ENCODE measurements at regions not wholly inside any gene's neighbourhood (a gene's known extent, or its start where the extent isn't known, plus 50 kb on each side); places are given as distances from the start of the nearest gene placed in this dataset.

DNA sequence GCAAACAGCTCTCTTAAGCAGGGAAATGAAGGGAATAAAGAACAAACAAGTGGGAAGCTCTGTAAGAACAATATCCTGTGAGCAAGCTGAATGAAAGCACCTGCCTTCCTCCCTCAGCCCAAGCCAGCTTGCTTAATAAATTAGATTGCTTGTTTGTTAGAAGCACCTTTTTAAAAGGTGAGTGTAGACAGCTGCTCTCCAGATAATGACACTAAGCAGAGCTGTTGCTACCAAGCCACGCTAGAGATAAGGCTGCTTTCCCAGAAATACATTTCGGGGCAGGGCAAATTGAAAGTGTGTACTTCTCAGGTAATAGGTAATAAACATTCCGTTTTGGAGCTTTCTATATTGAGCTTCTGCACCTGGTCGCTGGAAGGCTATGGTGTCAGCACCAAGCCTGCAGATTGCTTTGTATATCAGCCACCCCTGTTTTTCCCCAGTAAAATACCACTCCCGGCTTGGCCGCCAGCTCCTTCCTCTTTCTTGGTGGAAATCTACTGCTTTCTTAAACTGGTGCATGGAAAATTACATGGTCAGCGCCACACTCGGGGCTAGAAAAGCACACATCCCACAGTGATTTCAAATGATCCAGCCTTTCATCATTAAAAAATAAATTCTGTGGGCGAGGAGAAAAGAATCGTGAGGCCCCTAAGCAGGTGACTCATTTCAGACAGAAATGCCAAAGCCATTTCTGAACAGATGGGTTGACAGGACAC, 151.3 kb downstream of the ETS2 start:
- DNase-seq (ENCODE audit: low spot score) = no peak

DNA sequence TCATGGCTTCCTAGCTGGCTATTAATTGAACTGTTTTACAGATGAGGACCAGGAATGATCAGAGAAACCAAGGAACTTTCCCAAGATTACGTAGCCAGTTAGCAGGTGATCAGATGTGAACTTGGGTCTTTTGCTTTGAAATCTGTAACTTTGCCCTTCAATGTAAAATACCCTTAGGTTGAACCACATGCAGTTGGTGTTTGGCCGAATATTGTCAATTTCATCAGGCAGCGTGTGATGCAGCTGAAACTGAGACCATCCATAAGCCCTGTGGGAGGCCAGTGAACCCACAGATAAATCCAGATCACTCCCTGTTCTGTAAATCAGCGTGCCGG, 150.8 kb downstream of the ETS2 start:
- DNase-seq (ENCODE audit: low spot score) = no peak

DNA sequence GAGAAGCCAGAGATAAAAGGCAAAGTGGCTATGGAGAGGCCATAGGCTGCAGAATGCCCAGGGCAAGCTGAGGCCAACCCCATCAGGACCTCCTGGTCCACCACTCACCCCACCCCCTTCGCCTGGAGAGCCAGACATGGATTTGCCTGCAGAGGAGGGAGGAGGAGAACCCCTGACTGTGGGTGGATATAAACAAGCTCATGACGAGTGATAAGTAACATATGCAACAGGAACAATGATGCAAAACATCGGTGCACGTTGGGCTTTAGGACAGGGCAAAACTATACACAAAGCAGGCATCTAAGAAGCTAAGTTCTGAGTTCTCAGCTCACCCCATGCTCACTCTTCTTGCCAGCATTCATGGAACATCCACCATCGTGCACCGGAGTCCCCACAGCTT, 150.3 kb downstream of the ETS2 start:
- DNase-seq (ENCODE audit: low spot score) = no peak

DNA sequence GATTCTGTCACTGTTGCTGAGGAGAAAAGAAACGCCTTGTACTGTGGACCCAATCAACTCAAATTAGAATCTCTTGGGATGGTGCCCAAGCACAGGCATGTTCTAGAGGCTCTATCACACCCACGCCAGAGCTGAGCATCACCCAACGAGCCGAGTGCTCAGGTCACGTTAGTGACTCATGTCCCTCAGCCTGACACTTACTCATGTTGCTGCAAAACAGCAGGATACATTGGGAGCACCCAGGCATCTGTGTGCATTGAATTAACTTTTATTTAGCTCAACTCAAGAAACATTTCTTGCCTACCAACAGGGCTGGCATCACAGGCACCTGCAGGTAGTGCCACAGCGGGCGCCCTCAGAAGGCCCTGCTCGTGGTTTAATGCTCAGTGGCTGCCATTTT, 149.8 kb downstream of the ETS2 start:
- DNase-seq (ENCODE audit: low spot score) = no peak

DNA sequence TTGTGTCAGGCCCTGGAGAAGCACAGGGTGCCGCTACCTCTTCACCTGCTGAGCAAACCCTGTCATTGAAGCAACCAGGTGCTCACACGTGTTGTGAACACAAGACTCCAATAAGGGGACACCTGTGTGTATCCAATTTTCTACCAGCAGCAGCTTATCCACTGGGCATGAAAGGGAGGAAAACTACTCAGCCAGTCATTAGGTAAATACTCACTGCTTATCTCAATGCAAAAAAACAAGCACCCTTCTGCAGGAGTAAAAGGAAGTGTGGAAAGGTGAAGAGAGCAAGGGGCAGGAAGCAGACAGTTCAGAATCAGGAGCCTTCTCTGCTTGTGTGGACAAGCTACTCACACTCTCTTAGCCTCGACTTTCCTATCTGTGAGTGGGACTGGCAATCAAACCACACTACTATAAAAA, 148.9 kb downstream of the ETS2 start:
- no peak for DNase-seq (ENCODE audit: low spot score)

DNA sequence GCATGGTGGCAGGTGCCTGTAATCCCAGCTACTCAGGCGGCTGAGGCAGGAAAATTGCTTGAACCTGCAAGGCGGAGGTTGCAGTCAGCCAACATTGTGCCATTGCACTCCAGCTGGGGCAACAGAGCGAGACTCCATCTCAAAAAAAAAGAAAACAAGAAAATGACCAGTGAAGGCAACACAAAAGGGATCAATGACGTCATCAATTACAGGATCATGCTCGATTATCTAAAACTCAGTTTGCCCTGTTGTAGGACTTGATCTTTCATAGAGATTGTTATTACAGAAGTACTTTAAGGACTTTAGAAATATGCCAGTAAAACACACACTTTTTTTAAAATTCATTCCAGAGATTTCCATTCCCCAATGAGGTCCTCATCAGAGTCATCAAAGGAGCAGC, 147.8 kb downstream of the ETS2 start:
- no peak for DNase-seq (ENCODE audit: low spot score)

DNA sequence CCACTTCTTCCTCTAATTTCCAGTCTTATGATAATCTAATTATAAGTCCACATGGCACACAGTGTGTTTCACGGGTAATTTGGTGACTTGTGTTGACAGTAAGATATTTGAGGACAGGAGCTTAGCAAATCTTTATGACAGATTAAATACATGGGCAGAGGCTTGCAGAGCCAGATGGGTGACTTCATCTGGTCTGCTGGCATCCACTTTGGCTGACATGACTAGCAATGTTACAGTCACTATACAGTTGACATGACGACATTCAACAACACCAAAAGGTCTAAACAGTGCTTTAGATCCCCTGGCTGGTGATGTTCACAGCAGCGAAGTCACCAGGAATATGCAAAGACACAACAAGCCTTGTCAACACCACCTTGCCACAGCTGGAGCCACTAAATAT, 147.2 kb downstream of the ETS2 start:
- DNase-seq (ENCODE audit: low spot score) = no peak

DNA sequence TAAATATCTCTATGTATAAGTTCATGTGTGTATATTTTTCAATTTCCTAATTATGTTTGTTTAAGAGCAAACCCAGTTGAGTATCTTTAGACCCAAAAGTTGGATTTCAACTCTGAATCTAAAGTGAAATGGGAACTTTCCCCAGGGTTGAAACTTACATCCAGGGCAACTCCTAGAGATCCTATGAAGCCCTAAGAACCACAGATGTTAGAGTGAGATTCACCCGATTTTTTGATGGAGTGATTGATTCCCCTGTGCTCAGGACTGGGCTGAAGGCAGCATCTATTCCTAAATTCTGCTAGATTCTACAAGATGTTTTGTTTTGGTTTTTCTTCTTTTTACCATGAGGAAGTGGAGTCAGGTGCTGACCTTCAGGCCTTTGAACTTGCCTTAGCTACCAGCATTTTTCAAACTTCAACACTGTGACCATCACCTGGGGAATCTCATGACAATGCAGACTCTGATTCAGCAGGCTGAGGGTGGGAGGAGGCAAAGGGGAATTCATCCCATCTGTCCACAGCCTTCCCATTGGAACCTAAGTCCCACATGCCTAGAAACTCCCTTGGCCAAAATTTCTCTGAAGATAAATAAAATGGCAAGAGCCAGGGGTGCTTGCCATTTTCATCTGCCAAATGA, 145.5 kb downstream of the ETS2 start:
- DNase-seq (ENCODE audit: low spot score) = no peak

DNA sequence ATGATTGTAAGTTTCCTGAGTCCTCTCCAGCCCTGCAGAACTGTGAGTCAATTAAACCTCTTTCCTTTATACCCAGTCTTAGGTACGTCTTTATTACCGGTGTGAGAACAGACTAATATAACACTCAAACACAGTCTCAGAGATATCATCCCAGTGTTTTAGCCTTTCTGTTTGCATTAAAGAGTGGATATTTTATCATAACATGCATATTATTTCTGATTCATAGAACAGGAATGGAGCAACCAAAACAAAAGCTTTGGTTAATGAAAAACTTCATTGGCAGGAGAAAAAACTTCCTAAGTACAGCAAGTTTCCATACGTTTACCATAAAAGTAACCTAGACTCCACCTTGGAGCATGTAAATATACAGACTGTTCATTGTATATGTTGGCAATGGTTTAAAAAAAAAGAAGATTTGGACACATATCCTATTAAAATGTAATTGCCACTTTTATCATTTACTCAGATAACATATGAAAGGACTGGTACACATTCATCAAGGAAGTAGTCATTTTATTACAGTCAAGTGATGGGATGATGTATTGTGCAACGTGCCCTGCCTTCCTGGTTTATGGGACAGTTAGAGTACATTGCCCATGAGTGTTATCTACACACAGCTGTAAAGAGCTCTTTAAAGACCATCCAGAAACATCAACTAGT, 144.8 kb downstream of the ETS2 start:
- peak; percentile 87 for DNase-seq (ENCODE audit: low spot score)

DNA sequence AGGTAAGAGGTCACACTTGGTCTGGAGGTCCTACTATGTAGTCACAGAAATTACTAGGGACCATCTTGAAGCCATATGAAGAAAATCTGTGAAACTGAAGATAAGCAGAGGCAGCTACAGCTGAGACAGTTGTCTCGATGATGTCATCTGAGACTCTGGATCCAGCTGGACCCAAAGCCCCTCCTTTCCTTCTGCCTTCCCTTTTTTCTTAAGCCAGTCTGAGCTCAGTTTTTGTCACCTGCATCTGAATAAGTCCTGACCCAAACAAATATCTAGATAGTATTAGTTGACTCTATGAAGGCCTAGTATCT, 143.3 kb downstream of the ETS2 start:
- no peak for DNase-seq (ENCODE audit: low spot score)

DNA sequence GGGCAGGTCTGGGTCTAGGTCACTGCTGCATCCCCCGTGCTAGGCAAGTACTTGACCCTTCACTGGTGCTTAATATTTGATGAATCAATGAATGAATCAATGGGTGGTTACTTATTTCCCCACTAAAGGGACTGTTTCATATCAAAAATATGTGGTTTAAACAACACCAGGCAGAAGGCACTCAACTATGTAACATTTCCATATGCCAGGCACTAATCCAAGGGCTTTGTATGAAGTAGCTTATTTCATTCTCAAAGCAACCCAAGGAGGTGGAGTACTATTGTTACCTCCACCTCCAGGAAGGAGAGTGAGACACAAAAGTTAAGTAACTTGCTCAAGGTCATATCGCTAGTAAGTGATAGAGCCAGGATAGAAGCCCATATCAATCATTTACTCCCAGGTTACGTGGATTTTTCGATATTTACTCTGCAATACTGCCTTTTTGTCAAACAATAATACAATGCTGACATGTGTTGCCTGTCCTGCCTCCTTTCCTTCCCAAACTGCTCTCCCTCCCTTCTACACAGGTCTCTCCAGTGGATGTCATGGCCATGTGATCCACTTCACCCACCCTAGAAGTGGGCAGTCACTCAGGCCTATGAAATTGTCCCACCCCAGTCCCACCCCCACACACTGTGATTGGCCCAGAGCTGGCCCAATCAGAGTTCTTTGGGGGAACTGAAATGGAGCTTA, 142.8 kb downstream of the ETS2 start:
- no peak for DNase-seq (ENCODE audit: low spot score)

DNA sequence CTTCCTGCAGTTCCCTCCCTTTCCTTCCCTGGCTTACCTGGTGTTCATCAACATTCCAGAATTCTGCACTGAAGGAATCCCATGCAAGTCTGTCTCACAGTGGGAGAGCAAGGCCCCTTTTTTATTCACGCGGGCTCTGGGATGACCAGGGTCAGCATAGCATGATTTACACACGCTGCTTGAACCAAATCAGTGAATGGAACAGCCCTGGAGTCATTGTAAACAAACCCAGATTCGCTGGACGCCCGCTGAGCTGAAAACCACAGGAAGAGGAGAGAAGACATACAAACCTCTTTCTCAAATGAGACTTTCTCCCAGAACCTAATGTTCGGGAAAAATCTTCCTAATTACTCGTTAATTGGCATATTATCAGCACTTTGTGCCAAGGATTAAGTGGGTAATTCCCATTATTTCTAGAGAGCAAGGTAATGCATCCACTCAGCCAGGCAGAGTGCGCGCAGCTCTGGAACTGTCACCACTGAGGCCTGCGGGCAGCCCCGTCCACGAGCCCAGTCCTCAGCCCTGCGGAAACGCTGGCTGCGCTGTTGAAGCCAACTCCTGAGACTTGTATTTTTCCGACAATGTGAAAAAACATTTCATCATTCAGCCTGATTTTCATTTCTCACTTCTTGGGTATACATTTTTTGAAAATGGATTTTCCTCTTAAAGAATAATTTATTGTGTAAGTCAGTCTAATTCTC, 140.0 kb downstream of the ETS2 start:
- DNase-seq (ENCODE audit: low spot score) = no peak

DNA sequence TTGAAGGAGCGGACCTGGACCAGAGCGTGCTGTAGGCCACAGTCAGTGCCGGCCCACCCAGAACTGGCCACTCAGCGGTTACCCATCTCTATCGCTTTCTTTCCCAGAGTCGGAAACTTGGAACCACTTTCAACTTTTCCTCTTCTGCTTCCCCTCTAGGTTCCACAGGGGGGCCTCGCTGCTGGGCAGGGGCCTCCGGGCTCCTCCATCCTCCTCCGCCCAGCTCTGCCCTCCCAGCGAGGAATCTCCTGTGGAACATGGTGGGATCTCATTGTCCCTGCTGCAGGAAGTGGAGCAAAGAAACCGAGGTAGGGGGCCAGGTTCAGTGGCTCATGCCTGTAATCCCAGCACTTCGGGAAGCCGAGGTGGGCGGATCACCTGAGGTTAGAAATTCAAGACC, 139.2 kb downstream of the ETS2 start:
- DNase-seq (ENCODE audit: low spot score) = no peak

DNA sequence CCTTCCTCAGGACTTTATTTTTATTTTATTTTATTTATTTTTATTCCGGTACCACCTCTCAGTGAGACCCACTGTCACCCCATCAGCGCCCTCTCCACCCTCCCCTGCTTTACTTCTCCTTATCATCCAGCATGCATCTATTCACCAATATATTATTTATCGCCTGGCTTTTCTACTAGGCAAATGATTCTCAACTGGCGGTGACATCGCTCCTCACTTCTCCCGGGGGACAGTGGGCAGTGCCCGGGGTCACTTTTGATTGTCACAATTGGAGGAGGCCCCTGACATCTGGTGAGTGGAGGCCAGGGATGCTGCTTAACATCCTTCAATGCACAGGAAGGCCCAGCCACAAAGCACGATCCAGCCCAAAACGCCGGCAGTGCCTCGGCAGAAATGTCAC, 138.7 kb downstream of the ETS2 start:
- DNase-seq (ENCODE audit: low spot score) = no peak

DNA sequence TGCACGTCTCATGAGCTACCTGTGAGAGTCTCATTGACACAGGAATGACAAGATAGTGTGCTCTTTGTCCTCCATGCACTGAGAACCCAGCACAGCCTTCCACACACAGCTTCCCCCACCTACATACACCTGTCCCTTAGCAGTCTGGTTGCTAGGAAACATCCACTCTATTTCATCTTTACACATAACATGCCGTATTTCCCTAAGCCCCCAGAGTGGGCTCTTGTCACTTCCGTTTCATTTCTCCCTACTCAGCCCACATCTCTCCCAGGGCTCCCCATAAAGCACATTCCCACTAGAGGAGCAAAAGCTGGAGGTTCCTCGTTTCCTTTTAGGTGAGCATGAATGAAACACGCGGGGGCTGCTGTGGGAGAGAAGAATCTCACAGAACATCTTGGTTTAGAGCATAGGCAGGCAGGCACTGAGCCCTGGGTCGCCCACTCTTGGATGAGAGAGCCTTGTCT, 137.1 kb downstream of the ETS2 start:
- DNase-seq (ENCODE audit: low spot score) = no peak

DNA sequence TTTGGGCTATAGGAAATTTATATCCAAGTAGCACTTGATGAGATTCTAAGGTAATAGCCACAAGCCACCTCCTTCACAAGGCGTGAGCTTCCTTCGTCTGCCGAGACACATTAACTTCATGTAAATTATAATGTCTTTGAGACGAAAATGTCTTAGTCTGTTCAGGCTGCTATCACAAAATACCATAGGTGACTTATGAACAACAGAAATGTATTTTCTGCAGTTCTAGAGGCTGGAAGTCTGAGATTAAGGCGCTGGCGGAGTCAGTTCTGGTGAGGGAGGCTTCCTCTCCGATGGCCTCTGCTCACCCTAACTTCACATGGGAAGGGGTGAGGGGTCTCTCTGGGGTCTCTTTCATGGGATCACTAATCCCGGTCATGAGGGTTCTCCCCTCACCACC, 133.0 kb downstream of the ETS2 start:
- DNase-seq (ENCODE audit: low spot score) = no peak

DNA sequence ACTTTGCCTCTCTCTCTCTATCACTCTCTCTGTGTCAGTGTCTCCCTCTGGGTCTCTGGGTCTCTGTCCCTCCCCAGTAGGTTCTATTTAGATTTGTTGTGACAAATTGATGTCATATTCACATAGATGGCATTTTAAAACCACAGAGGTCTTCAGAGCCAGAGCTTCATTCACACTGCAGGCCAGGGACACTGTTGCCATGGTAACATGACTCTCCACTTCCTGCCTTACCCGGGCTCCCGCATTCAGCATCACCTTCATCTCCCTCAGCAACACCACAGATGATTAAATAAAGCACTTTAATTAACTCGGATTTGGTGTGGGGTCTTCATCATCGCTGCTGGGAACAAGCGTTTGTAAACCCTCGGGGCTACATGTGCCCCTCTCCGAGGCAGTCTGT, 132.6 kb downstream of the ETS2 start:
- no peak for DNase-seq (ENCODE audit: low spot score)

DNA sequence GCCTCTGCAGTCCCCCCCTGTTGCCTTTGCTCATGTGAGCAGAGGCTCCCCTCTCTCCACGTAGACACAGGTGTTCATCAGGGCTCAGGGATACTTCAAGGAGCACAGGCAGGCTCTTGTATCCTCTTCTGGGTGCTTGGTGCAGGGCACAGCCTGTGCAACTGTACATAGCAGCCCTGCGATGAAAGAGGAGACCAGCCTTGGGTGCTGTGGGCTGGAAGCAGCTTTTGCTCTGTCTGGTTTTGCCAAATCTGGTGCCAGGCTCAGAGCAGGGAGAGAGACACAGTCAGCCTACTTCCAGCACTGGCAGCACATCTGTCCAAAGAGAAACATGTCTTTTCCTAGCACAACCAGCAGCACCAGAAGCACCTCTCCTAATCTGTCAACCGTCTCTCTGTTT, 132.1 kb downstream of the ETS2 start:
- DNase-seq (ENCODE audit: low spot score) = no peak

DNA sequence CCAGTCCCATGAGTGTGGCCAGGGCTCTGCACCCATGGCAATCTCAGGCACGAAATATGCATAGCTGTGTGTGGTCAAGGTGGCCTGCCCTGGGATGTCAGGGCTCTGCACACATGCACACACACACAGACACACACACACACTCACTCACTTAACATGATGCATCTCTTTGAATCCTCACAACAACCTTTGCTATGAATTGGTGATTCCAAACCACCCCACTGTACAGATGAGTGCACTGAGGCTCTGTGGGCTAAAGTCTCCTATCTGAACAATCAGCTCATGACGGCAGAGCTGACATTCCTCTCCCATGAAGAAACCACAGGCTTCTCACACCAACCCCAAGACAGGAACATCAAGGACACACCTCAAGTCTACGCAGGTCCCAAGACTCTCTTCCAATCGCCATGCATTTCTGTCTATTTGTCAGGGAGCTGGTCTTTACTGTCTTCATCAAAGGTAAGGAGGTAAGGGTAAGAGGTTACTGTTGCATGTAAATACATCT, 131.6 kb downstream of the ETS2 start:
- DNase-seq (ENCODE audit: low spot score) = no peak

DNA sequence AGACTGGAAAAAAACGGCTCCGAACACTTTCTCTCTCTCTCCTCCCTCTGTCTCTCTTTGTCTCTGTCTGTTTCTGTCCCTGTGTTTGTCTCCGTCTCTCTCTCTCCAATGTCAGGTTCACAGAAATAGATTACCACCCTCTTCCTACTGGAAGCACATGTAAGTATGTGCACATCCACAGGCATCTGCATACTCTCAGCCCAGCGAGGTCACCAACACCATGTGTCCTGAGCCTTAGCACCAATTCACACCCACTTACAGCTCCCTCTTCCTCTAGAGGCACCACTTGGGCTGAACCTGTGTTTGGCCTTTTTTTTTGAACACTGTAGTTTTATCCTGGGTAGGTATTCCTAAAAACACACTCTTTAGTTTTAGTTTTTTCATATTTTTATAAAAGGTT, 130.5 kb downstream of the ETS2 start:
- DNase-seq (ENCODE audit: low spot score) = no peak

DNA sequence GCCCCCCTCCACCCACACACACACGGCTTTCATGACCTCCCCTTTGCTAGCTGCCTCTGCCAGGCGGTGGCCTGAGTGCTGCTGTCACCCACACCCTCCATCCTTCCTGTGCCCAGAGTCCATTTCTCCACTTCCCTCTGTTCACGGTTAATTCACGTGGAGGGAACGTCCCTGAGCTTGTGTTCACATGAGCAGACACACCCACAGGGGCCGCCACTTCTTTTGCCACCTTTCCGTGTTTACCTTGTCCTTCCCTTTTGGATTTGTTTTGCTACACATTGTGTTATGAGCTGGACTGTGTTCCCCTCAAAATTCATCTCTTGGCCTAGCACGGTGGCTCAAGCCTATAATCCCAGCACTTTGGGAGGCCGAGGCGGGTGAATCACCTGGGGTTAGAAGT, 128.0 kb downstream of the ETS2 start:
- DNase-seq (ENCODE audit: low spot score) = no peak

DNA sequence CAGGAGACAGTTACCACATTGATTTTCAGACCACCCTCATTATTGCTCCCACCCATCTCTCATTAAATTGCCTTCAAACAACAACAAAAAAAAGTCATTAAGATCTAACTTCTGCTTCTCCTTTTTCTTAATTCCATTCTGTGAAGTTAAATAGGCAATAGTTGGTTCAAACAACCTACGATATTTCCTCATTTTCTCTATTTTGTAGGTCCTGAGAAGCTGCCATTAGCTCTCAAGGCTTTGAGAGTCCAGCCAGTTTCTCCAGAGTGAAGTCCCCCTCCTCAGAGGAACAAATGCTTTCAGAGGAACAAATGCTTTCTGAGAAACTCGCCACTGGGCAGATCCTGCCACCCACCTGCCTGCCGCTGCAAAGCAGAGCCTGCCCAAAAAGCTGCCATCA, 125.6 kb downstream of the ETS2 start:
- no peak for DNase-seq (ENCODE audit: low spot score)

All from LoVo (cell line).